Posterior vena cava (tissue), 2 donors: ENCODE measurements at regions not wholly inside any gene's neighbourhood (a gene's known extent, or its start where the extent isn't known, plus 50 kb on each side); places are given as distances from the start of the nearest gene placed in this dataset.

Experiments used
- DNase-seq: peaks from one replicate; pipeline ENCODE4 v3.0.0-alpha.2; 2020; ENCODE audit warnings: low spot score
- intact Hi-C, 2 donors: fragments of 100-400 bp; cut with DNase I; formaldehyde crosslinking; loops; one replicate each; pipeline versions ENCODE4 v1.14.1 to v1.14.2; 2022 to 2023
- donor health status: DM: yes; HTN: yes; CAD: no.
- donor health status: DM: yes; HTN: yes; CAD: no.

GRCh38 chr1:218742467-218743262 lies 397.5 kb downstream of the TGFB2 start:
- no peak for DNase-seq
- intact Hi-C loops = no loop called here

- intact Hi-C loops = no loop called here
- no peak for DNase-seq
Observed at GRCh38 chr1:218743861-218744505, 398.8 kb downstream of the TGFB2 start.

- no peak for DNase-seq
- intact Hi-C loops = no loop called here
Observed at GRCh38 chr1:218748071-218748470, 402.9 kb downstream of the TGFB2 start.

GRCh38 chr1:218750216-218750970 lies 405.3 kb downstream of the TGFB2 start:
- intact Hi-C loops = no loop called here
- no peak for DNase-seq

- intact Hi-C loops = no loop called here
- no peak for DNase-seq
Observed at GRCh38 chr1:218751208-218751948, 406.2 kb downstream of the TGFB2 start.

GRCh38 chr1:218752126-218752525 lies 407.0 kb downstream of the TGFB2 start:
- intact Hi-C loops = no loop called here
- DNase-seq = no peak

- no peak for DNase-seq
- intact Hi-C loops = no loop called here
Observed at GRCh38 chr1:218754477-218754876, 409.3 kb downstream of the TGFB2 start.

- DNase-seq = no peak
- intact Hi-C loops = no loop called here
Observed at GRCh38 chr1:218755128-218755527, 410.0 kb downstream of the TGFB2 start.

- intact Hi-C loops = no loop called here
- no peak for DNase-seq
Observed at GRCh38 chr1:218759795-218760194, 413.9 kb upstream of the LYPLAL1 start.

- DNase-seq = no peak
- intact Hi-C loops = no loop called here
Observed at GRCh38 chr1:218760601-218761570, 412.8 kb upstream of the LYPLAL1 start.

- no peak for DNase-seq
- intact Hi-C loops = no loop called here
Observed at GRCh38 chr1:218763538-218763937, 410.1 kb upstream of the LYPLAL1 start.

- DNase-seq = no peak
- intact Hi-C loops = no loop called here
Observed at GRCh38 chr1:218765753-218766152, 407.9 kb upstream of the LYPLAL1 start.

GRCh38 chr1:218771931-218772330 lies 401.7 kb upstream of the LYPLAL1 start:
- no peak for DNase-seq
- intact Hi-C loops = no loop called here

- intact Hi-C loops = no loop called here
- no peak for DNase-seq
Observed at GRCh38 chr1:218772575-218772974, 401.1 kb upstream of the LYPLAL1 start.

- intact Hi-C loops = no loop called here
- no peak for DNase-seq
Observed at GRCh38 chr1:218775501-218776021, 398.1 kb upstream of the LYPLAL1 start.

- no peak for DNase-seq
Observed at GRCh38 chr1:218778257-218779126, 395.2 kb upstream of the LYPLAL1 start.

GRCh38 chr1:218779341-218780100 lies 394.2 kb upstream of the LYPLAL1 start:
- DNase-seq = no peak
- intact Hi-C loops = no loop called here

More at GRCh38 chr1:218778257-218779126, 395.2 kb upstream of the LYPLAL1 start:
- intact Hi-C loops = no loop called here
